Sigmoid colon (tissue), 4 donors: ENCODE measurements at regions not wholly inside any gene's neighbourhood (a gene's known extent, or its start where the extent isn't known, plus 50 kb on each side); places are given as distances from the start of the nearest gene placed in this dataset.

Experiments used
- CTCF ChIP-seq, 4 experiments: fragments of 450-650 bp in 3 of 4; fragments of 200-600 bp in 1 of 4; IDR thresholded peaks; one replicate each; pipeline ENCODE4 v1.5.1; 2016 to 2019; ENCODE audit warnings: antibody characterized with exemption in 4 of 4, mild to moderate bottlenecking in 3 of 4, moderate library complexity in 2 of 4
- POLR2A ChIP-seq, 2 donors: fragments of 450-650 bp; IDR thresholded peaks; one replicate each; pipeline ENCODE4 v1.6.1; 2016; ENCODE audit warnings: antibody characterized with exemption in 2 of 2, mild to moderate bottlenecking in 2 of 2, moderate library complexity in 2 of 2
- POLR2AphosphoS5 ChIP-seq, 4 donors: sonication (generic); formaldehyde crosslinking; IDR thresholded peaks; one replicate each; pipeline ENCODE4 v1.6.1; 2017; ENCODE audit warnings: antibody characterized with exemption in 4 of 4

- no peak for TF ChIP-seq CTCF (IDR thresholded peaks at IDR 0.05)
- TF ChIP-seq POLR2A (IDR thresholded peaks at IDR 0.05): no peak
- TF ChIP-seq POLR2AphosphoS5 (IDR thresholded peaks at IDR 0.05): no peak
These were observed 1202.6 kb downstream of the EPHA7 start for GRCh38 chr6:92216717-92217116.
